ELR (cell line): ENCODE measurements at regions not wholly inside any gene's neighbourhood (a gene's known extent, or its start where the extent isn't known, plus 50 kb on each side); places are given as distances from the start of the nearest gene placed in this dataset.
"Not testable (repeated sequence)": the region's sequence is repeated elsewhere in the genome, so short reads cannot be mapped to it uniquely, and the experiment has no call there.

Experiments
- DNase-seq: peaks from one replicate; pipeline ENCODE4 v3.0.0-alpha.2; 2015; ENCODE audit warnings: low read depth

DNA sequence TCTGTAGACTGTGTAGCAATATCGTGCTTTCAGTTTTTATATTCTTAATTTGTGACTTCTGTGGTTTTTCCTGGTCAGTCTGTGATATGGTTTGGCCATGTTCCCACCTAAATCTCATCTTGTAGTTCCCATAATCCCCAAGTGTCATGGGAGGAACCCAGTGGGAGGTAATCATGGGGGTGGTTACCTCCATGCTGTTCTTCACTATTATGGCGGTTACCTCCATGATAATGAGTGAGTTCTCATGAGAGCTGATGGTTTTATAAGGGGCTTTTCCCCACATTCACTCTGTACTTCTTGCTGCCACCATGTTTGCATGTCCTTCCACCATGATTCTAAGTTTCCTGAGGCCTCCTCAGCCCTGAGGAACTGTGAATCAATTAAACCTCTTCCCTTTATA lies 169.8 kb downstream of the LEPR start:
- no peak for DNase-seq

DNA sequence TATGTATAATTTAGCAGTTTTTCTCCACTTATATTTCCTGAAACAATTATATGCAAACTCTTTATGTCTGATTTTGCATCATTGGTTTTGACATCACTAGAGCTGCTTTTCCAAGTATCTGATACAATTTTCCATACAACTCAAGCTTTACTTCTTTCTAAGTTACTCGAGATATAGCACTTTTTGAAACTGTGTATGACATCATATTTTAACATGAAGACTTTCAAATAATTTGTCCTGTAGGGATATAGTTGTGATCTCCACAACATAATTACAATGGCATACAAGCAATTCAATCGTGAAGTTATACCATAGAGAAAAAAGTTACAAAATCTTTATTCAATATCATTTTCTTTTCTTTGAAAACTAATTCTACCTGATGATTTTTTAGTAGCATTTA lies 173.0 kb downstream of the LEPR start:
- no peak for DNase-seq

DNA sequence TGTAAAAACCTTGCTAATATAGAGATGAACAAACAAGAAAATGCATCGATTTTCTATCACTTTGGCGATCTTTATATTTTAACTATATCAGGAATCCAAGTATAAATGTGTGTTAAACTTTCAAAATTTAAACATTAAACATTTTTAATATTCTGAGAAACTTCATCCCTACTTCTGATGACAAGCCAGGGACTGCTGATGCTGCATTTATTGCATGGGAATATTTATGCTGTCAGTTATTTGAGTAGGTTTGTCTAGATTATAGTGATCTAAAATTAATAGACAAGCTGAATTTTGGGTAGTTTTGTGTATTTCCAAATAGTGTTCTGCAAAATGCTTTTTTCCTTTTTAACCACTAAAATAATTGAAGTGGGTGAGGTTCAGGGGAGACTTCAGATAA lies 175.3 kb downstream of the LEPR start:
- DNase-seq = no peak

DNA sequence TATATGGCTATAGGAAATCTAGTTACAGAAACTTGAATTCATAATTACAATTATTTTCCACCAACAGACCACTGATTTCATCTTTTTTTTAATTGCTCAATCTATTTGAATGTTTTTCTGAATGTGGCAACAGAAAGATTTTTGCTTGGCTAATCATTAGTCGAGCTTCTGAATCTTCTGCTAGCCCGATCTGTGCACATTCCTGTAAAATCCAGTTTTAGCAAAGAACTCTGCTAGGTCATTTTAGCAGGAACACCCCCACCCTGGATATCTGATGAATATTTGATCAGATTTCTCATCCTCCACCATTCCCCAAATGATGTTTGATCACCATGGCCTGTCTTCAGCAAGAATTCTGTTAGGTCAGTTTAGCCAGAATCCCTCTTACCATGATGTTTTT lies 176.3 kb downstream of the LEPR start:
- DNase-seq = no peak

DNA sequence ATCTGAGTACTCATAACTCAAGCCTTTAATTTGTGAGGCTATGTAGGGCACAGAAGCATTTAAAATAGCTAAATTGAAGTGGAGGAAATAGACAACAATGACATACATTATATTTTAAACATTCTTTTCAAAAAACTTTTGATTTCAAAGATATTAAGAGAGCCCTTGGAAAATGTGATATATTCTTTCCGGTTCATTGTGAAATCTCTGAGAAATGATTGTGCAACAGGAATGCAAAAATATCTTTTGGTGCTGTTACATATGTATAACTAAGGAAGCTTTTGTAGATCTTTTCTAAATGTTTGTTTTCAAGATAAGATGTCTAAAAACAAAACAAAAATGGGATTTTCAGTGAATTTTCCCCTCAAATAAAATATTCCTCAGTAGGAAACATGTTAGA lies 185.2 kb downstream of the LEPR start:
- no peak for DNase-seq

- peak; percentile 56 for DNase-seq
Measured at GRCh38 chr1:65606426-65606825, 186.0 kb downstream of the LEPR start.

GRCh38 chr1:65613884-65614283 lies 178.8 kb upstream of the PDE4B start:
- no peak for DNase-seq

DNA sequence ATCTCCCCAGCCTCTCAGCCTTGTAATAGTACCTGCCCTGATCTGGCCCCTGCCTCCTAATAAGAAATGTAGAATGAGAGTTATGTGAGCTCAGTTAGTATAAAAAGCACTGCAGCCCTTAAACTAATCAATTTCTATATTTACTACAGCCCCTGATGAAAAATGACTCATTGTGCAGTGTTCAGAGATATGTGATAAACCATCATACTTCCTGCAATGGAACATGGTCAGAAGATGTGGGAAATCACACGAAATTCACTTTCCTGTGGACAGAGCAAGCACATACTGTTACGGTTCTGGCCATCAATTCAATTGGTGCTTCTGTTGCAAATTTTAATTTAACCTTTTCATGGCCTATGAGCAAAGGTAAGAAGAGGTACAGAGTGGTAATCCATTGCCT lies 176.8 kb upstream of the PDE4B start:
- peak; percentile 38 for DNase-seq

DNA sequence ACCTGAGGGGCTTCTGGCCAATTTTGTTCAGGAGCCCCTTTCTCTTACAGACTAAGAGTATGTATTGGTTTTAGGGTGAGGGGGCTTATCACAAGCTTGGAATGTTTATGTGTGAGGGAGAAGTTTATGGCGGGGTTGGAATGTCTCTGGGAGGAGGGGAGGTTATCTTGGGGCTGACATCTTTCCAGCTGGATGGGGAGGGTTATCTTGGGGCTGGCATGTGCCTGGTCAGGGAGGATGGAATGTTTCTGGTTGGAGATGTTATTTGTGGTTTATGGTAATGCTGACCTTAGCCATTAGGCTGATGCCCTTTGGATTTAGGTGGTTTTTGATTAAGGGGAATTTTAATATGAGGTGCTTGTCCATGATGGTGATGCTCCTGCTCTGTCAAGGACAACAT lies 171.0 kb upstream of the PDE4B start:
- not testable (repeated sequence) for DNase-seq

DNA sequence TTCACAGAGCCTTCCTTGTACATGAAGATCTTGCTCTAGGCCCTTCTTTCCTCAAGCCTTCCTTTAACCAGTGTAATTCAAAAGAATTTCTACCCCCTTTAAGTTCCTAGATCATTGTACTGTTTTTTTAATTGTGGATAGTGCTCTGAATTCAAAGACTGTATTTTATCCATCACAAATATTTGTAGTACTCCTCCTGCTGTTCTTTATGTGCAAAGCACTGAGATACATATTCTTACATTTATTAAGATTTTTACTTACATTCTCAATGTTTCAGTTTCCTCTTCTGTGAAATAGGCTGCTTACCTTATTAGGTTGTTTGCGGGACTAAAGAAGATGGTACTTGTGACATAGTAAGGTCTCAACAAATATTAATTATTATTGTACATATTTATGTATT lies 168.8 kb upstream of the PDE4B start:
- peak; percentile 3 for DNase-seq

DNA sequence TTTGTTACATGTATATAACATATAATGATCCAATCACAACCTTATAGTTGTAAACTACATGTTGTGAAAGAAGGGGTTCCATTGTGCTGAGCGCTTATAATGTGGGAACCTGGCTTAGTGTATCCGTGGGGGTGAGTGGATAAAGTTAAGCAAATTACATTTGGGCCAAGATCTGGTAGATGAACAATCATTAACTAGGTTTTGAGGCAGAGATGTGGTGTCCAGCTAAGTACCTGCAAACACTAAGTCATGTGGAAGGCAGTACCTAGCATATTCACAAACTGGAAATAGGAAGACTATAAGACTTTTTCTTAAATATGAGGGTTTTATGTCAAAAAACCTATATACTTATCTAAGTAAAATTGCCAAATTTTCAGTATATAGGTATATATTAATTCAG lies 167.2 kb upstream of the PDE4B start:
- no peak for DNase-seq

- no peak for DNase-seq
Measured at GRCh38 chr1:65626003-65626402, 166.7 kb upstream of the PDE4B start.

DNA sequence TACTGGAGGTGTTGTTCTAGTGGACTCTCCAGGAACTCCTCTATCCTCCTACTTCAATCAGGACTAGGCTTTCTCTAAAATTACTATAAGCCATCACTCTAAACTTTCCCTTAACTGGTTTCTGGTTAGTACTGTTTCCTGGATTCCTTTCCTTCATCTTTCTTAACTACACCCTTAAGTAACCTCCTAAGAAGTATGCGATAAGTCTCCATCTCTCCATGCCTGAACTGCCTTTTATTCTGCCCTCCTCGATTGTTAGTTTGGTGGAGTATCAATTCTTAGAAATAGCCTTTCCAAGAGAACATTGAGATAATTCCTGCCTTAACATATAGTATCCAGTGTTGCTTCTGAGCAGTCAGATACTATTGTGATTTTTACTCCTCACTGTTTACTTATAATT lies 162.9 kb upstream of the PDE4B start:
- DNase-seq = no peak

- no peak for DNase-seq
Measured at GRCh38 chr1:65630855-65631254, 161.8 kb upstream of the PDE4B start.

GRCh38 chr1:65632235-65632634 lies 160.5 kb upstream of the PDE4B start:
- no peak for DNase-seq

DNA sequence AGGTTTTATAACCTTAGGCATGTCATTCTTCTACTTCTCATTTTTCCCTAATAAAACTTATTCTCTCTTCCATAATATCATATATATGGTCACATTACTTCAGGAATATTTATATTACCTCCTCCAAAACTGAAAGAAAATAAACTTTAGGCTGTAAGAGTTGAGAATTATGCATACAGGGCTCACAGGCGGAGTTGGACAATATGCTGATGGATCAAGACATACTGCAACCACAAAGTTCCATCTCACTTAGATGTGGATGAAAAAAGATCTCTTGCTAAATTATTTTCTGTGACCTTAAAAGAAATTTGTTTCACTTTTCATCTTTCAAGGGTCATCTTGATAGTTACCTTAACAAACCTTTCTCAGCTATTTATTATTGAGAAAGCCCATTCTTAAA lies 152.6 kb upstream of the PDE4B start:
- no peak for DNase-seq

DNA sequence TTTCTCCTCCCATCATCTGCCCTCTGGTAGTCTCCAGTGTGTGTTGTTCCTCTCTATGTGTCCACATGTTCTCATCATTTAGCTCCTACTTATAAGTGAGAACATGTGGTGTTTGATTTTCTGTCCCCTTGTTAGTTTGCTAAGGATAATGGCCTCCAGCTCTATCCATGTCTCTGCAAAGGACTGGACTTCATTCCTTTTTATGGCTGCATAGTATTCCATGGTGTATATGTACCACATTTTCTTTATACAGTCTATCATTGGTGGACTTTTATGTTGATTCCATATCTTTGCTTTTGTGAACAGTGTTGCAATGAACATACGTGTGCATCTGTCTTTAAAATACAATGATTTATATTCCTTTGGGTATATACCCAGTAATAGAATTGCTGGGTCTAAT lies 143.5 kb upstream of the PDE4B start:
- DNase-seq = not testable (repeated sequence)

- no peak for DNase-seq
Measured at GRCh38 chr1:65650682-65651081, 142.0 kb upstream of the PDE4B start.

- DNase-seq = not testable (repeated sequence)
Measured at GRCh38 chr1:65654526-65654925, 138.2 kb upstream of the PDE4B start.

DNA sequence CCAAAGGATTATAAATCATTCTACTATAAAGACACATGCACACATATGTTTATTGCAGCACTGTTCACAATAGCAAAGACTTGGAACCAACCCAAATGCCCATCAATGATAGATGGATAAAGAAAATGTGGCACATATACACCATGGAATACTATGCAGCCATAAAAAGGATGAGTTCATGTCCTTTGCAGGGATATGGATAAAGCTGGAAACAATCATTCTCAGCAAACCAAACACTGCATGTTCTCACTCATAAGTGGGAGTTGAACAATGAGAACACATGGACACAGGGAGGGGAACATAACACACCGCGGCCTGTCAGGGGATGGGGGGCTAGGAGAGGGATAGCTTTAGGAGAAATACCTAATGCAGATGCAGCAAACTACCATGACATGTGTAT lies 135.1 kb upstream of the PDE4B start:
- DNase-seq = not testable (repeated sequence)

DNA sequence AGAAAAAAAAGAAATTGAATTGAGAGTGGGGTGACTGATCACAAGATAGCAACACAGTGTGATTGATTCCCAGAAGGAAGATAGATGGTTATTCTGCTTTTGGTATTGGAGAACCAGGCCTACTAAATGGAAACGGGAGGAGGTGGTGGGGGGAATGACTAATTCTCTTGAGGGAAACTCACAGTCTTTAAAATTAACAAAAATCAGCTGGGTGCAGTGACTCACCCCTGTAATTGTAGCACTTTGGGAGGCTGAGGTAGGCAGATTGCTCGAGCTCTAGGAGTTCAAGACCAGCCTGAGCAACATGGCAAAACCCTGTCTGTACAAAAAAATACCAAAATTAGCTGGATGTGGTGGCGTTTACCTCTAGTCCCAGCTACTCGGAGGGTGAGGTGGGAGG lies 134.6 kb upstream of the PDE4B start:
- DNase-seq = peak; percentile 39

DNA sequence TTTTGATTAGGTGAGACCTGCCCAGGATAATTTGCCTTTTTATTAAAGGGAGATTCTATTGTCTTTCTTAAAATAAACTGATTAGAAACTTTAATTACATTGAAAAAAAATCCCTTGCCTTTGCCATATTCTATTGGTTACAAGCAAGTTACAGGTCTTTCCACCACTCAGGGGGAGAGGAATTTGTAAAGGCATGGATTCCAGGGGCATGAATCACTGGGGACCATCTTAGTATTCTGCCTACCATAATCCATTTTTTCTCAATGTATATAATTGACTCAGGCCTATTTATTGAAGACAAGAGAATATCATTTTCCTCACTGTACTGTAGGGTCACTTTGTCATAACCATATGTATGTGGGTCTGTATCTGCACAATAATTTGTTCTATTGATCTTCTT lies 124.3 kb upstream of the PDE4B start:
- DNase-seq = peak; percentile 65

- DNase-seq = no peak
Measured at GRCh38 chr1:65670518-65670917, 122.2 kb upstream of the PDE4B start.

DNA sequence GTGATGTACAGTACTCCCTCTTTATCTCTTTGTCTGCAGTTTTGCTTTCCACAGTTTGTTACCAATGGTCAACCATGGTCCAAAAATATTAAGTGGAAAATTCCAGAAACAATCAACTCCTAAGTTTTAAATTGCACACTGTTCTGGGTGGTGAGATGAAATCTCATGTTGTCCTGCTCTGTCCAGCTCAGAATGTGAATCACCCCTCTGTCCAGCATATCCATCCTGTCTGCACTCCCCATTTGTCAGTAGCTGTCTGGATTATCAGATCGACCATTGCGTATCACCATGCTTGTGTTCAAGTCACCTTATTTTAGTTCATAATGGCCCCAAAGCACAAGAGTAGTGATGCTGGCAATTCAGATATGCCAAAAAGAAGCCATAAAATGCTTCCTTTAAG lies 118.2 kb upstream of the PDE4B start:
- DNase-seq = peak; percentile 17

- no peak for DNase-seq
Measured at GRCh38 chr1:65679773-65680172, 112.9 kb upstream of the PDE4B start.
